ENCODE measurements at regions not wholly inside any gene's neighbourhood (a gene's known extent, or its start where the extent isn't known, plus 50 kb on each side); places are given as distances from the start of the nearest gene placed in this dataset.
A peak's percentile ranks its signal among the peaks of the same experiment; 100 is the strongest.
"Not testable (repeated sequence)": the region's sequence is repeated elsewhere in the genome, so short reads cannot be mapped to it uniquely, and the experiment has no call there.

GRCh38 chr1:157382351-157382750 lies 170.0 kb downstream of the FCRL5 start:
- intact Hi-C loops (cut with DNase I), result no loop called here
- H3K9me3 ChIP-seq, result no peaks in the 10 kb centered on the region
- FAIRE-seq, result no peak
- H3K27ac ChIP-seq, result no peak overlapping the region
- ATAC-seq, result no peak
- no peak overlapping the region for H3K4me3 ChIP-seq
- H3K4me1 ChIP-seq, result no peaks in the 10 kb centered on the region
- no peak for TF ChIP-seq CTCF (IDR thresholded peaks at IDR 0.05)
- no peaks in the 10 kb centered on the region for H3K27me3 ChIP-seq
- WGBS, 2 donors, result 85 to 97% methylated on average over 1 of the region's 1 CpG
- no peaks in the 10 kb centered on the region for H3K36me3 ChIP-seq
- no peak for DNase-seq

GRCh38 chr1:157380523-157380922 lies 171.8 kb downstream of the FCRL5 start:
- 43 to 44% methylated on average over 5 to 6 of the region's 6 CpGs for WGBS, 2 donors
- DNase-seq (no peak), ATAC-seq (no peak), FAIRE-seq (no peak)
- Histone ChIP-seq H3K27me3 (no peaks in the 10 kb centered on the region), H3K27ac (no peak overlapping the region), H3K4me3 (no peak overlapping the region), H3K36me3 (no peaks in the 10 kb centered on the region), H3K9me3 (no peaks in the 10 kb centered on the region), H3K4me1 (no peaks in the 10 kb centered on the region)
- TF ChIP-seq CTCF (IDR thresholded peaks at IDR 0.05), result no peak
- intact Hi-C loops (cut with DNase I), result no loop called here

GRCh38 chr1:157377280-157377713 lies 175.0 kb downstream of the FCRL5 start:
- not testable (repeated sequence) for H3K36me3 ChIP-seq, H3K4me3 ChIP-seq, FAIRE-seq, H3K27me3 ChIP-seq, H3K27ac ChIP-seq, H3K9me3 ChIP-seq, H3K4me1 ChIP-seq
- intact Hi-C loops (cut with DNase I), result loop anchor here in 1 of 3 donors (5.0 kb wide), 1 partner anchor 115 kb away; no protein-coding TSS in a partner anchor
- WGBS, 2 donors, result 25 to 26% methylated on average over 8 of the region's 8 CpGs
- TF ChIP-seq CTCF (IDR thresholded peaks at IDR 0.05), result peak in 3 of 4 donors; percentile 28 to 38 (median 32)
- DNase-seq, result peak in 2 of 6 donors; percentile 12 to 48
- ATAC-seq, result peak; percentile 60 to 91 (median 85)

GRCh38 chr1:157376681-157377080 lies 175.6 kb downstream of the FCRL5 start:
- 52 to 73% methylated on average over 2 of the region's 2 CpGs for WGBS, 2 donors
- Histone ChIP-seq H3K27me3 (no peaks in the 10 kb centered on the region), H3K9me3 (no peaks in the 10 kb centered on the region), H3K36me3 (no peaks in the 10 kb centered on the region), H3K4me3 (no peak overlapping the region), H3K27ac (no peak overlapping the region), H3K4me1 (no peaks in the 10 kb centered on the region)
- no peak for ATAC-seq
- intact Hi-C loops (cut with DNase I), result loop anchor here in 1 of 3 donors (5.0 kb wide), 1 partner anchor 116 kb away; no protein-coding TSS in a partner anchor
- no peak for DNase-seq
- no peak for FAIRE-seq
- TF ChIP-seq CTCF (IDR thresholded peaks at IDR 0.05), result no peak

GRCh38 chr1:157372311-157372710 lies 180.0 kb downstream of the FCRL5 start:
- WGBS, 2 donors, result 63 to 65% methylated on average over 2 of the region's 2 CpGs

More at GRCh38 chr1:157372311-157372710, 180.0 kb downstream of the FCRL5 start:
- ATAC-seq, H3K4me3 ChIP-seq, H3K27me3 ChIP-seq, DNase-seq, H3K4me1 ChIP-seq, H3K27ac ChIP-seq, H3K36me3 ChIP-seq, H3K9me3 ChIP-seq, FAIRE-seq: not testable (repeated sequence)
- intact Hi-C loops (cut with DNase I), result loop anchor here in 1 of 3 donors (5.0 kb wide), 1 partner anchor 120 kb away; no protein-coding TSS in a partner anchor

Data from pancreas (tissue), 10 donors.